HepG2 (cell line): ENCODE measurements at regions not wholly inside any gene's neighbourhood (a gene's known extent, or its start where the extent isn't known, plus 50 kb on each side); places are given as distances from the start of the nearest gene placed in this dataset.

Experiments
- ATF2 ChIP-seq: sonication (generic); formaldehyde crosslinking; IDR thresholded peaks from 2 replicates; pipeline ENCODE4 v1.4.0; 2020; ENCODE audit warnings: missing genetic modification reagents
- BCLAF1 ChIP-seq: fragments of 450-650 bp; IDR thresholded peaks from 2 replicates; pipeline ENCODE4 v1.6.1; 2017; ENCODE audit warnings: mild to moderate bottlenecking
- ELF4 ChIP-seq: sonication (generic); formaldehyde crosslinking; IDR thresholded peaks from 2 replicates; pipeline ENCODE4 v1.5.0; 2020; ENCODE audit warnings: missing genetic modification reagents, mild to moderate bottlenecking, moderate library complexity, borderline replicate concordance
- FOXP4 ChIP-seq: sonication (generic); formaldehyde crosslinking; IDR thresholded peaks from 2 replicates; pipeline ENCODE4 v1.4.0; 2020; ENCODE audit warnings: missing genetic modification reagents
- PTBP1 ChIP-seq: fragments of 200-400 bp; formaldehyde crosslinking; IDR thresholded peaks from 2 replicates; pipeline ENCODE4 v1.6.1; 2018; ENCODE audit warnings: low read length, low read depth; ENCODE audit not compliant: poor library complexity, severe bottlenecking
- STAG1 ChIP-seq: sonication (generic); formaldehyde crosslinking; IDR thresholded peaks from 2 replicates; pipeline ENCODE4 v1.4.0; 2020; ENCODE audit warnings: missing genetic modification reagents
- ZFY ChIP-seq: sonication (generic); formaldehyde crosslinking; IDR thresholded peaks from 2 replicates; pipeline ENCODE4 v1.4.0; 2020; ENCODE audit warnings: missing genetic modification reagents

- peak; percentile 50 for TF ChIP-seq STAG1
- no peak for TF ChIP-seq PTBP1
- TF ChIP-seq ATF2 (CRISPR knock-in tag): no peak
- TF ChIP-seq ELF4 (CRISPR knock-in tag): no peak
- no peak for TF ChIP-seq ZFY (CRISPR knock-in tag)
- TF ChIP-seq FOXP4 (CRISPR knock-in tag): no peak
- no peak for TF ChIP-seq BCLAF1
Measured at GRCh38 chr5:5881294-5881693, 458.8 kb downstream of the ICE1 start (continued).
